ENCODE measurements at regions not wholly inside any gene's neighbourhood (a gene's known extent, or its start where the extent isn't known, plus 50 kb on each side); places are given as distances from the start of the nearest gene placed in this dataset.
"Not testable (repeated sequence)": the region's sequence is repeated elsewhere in the genome, so short reads cannot be mapped to it uniquely, and the experiment has no call there.

GRCh38 chr6:126888727-126889725, 229.4 kb upstream of the RSPO3 start:
- Histone ChIP-seq H3K4me3 (ENCODE audit: low read length) (no peak overlapping the region), H3K27ac (ENCODE audit: low read length) (no peak overlapping the region), H3K36me3 (ENCODE audit: control insufficient read depth, insufficient read depth, low read length) (no peaks in the 10 kb centered on the region), H3K27me3 (ENCODE audit: control insufficient read depth, insufficient read depth, low read length) (no peaks in the 10 kb centered on the region), H3K4me1 (ENCODE audit: control insufficient read depth, insufficient read depth, low read length) (no peaks in the 10 kb centered on the region), H3K9me3 (ENCODE audit: control insufficient read depth, low read depth, low read length) (no peaks in the 10 kb centered on the region)
- 100% methylated on average over 1 of the region's 5 CpGs for WGBS (ENCODE audit: insufficient coverage, low lambda C conversion rate)
- DNase-seq: no peak

- no peak overlapping the region for H3K4me3 ChIP-seq (ENCODE audit: low read length)
- no peak overlapping the region for H3K27ac ChIP-seq (ENCODE audit: low read length)
- no peaks in the 10 kb centered on the region for H3K36me3 ChIP-seq (ENCODE audit: control insufficient read depth, insufficient read depth, low read length)
- no peaks in the 10 kb centered on the region for H3K27me3 ChIP-seq (ENCODE audit: control insufficient read depth, insufficient read depth, low read length)
- no peak for DNase-seq
- H3K4me1 ChIP-seq (ENCODE audit: control insufficient read depth, insufficient read depth, low read length): no peaks in the 10 kb centered on the region
- no peaks in the 10 kb centered on the region for H3K9me3 ChIP-seq (ENCODE audit: control insufficient read depth, low read depth, low read length)
- no CpG with 5 or more reads among the region's 2 CpGs for WGBS (ENCODE audit: insufficient coverage, low lambda C conversion rate)
Measured at GRCh38 chr6:126890055-126890454, 228.4 kb upstream of the RSPO3 start.

GRCh38 chr6:126891158-126891557, 227.3 kb upstream of the RSPO3 start:
- no peak for DNase-seq
- Histone ChIP-seq H3K36me3 (ENCODE audit: control insufficient read depth, insufficient read depth, low read length) (no peaks in the 10 kb centered on the region), H3K27ac (ENCODE audit: low read length) (no peak overlapping the region), H3K9me3 (ENCODE audit: control insufficient read depth, low read depth, low read length) (no peaks in the 10 kb centered on the region), H3K27me3 (ENCODE audit: control insufficient read depth, insufficient read depth, low read length) (no peaks in the 10 kb centered on the region), H3K4me1 (ENCODE audit: control insufficient read depth, insufficient read depth, low read length) (no peaks in the 10 kb centered on the region), H3K4me3 (ENCODE audit: low read length) (no peak overlapping the region)
- WGBS (ENCODE audit: insufficient coverage, low lambda C conversion rate): no CpG with 5 or more reads among the region's 1 CpG

GRCh38 chr6:126892869-126893268, 225.6 kb upstream of the RSPO3 start:
- WGBS (ENCODE audit: insufficient coverage, low lambda C conversion rate): no CpG with 5 or more reads among the region's 5 CpGs
- H3K4me1 ChIP-seq (ENCODE audit: control insufficient read depth, insufficient read depth, low read length); H3K36me3 ChIP-seq (ENCODE audit: control insufficient read depth, insufficient read depth, low read length); H3K27me3 ChIP-seq (ENCODE audit: control insufficient read depth, insufficient read depth, low read length); H3K27ac ChIP-seq (ENCODE audit: low read length); DNase-seq; H3K4me3 ChIP-seq (ENCODE audit: low read length); H3K9me3 ChIP-seq (ENCODE audit: control insufficient read depth, low read depth, low read length): not testable (repeated sequence)

- DNase-seq: no peak
- Histone ChIP-seq H3K9me3 (ENCODE audit: control insufficient read depth, low read depth, low read length) (no peaks in the 10 kb centered on the region), H3K4me3 (ENCODE audit: low read length) (no peak overlapping the region), H3K27me3 (ENCODE audit: control insufficient read depth, insufficient read depth, low read length) (no peaks in the 10 kb centered on the region), H3K4me1 (ENCODE audit: control insufficient read depth, insufficient read depth, low read length) (no peaks in the 10 kb centered on the region), H3K36me3 (ENCODE audit: control insufficient read depth, insufficient read depth, low read length) (no peaks in the 10 kb centered on the region), H3K27ac (ENCODE audit: low read length) (no peak overlapping the region)
- WGBS (ENCODE audit: insufficient coverage, low lambda C conversion rate): no CpG with 5 or more reads among the region's 4 CpGs
Measured at GRCh38 chr6:126897758-126898157, 220.7 kb upstream of the RSPO3 start.

- 100% methylated on average over 1 of the region's 1 CpG for WGBS (ENCODE audit: insufficient coverage, low lambda C conversion rate)
- Histone ChIP-seq H3K27me3 (ENCODE audit: control insufficient read depth, insufficient read depth, low read length) (no peaks in the 10 kb centered on the region), H3K4me1 (ENCODE audit: control insufficient read depth, insufficient read depth, low read length) (no peaks in the 10 kb centered on the region), H3K27ac (ENCODE audit: low read length) (no peak overlapping the region), H3K36me3 (ENCODE audit: control insufficient read depth, insufficient read depth, low read length) (no peaks in the 10 kb centered on the region), H3K4me3 (ENCODE audit: low read length) (no peak overlapping the region), H3K9me3 (ENCODE audit: control insufficient read depth, low read depth, low read length) (no peaks in the 10 kb centered on the region)
- no peak for DNase-seq
Measured at GRCh38 chr6:126904176-126904575, 214.3 kb upstream of the RSPO3 start.

GRCh38 chr6:126905917-126906316, 212.6 kb upstream of the RSPO3 start:
- 46% methylated on average over 2 of the region's 4 CpGs for whole genome bisulfite sequencing (ENCODE audit: insufficient coverage, low lambda C conversion rate)
- no peaks in the 10 kb centered on the region for H3K9me3 ChIP-seq (ENCODE audit: control insufficient read depth, low read depth, low read length)
- H3K36me3 ChIP-seq (ENCODE audit: control insufficient read depth, insufficient read depth, low read length): no peaks in the 10 kb centered on the region
- no peaks in the 10 kb centered on the region for H3K4me1 ChIP-seq (ENCODE audit: control insufficient read depth, insufficient read depth, low read length)
- H3K4me3 ChIP-seq (ENCODE audit: low read length): no peak overlapping the region
- no peaks in the 10 kb centered on the region for H3K27me3 ChIP-seq (ENCODE audit: control insufficient read depth, insufficient read depth, low read length)
- no peak for DNase-seq
- no peak overlapping the region for H3K27ac ChIP-seq (ENCODE audit: low read length)

- H3K9me3 ChIP-seq (ENCODE audit: control insufficient read depth, low read depth, low read length): no peaks in the 10 kb centered on the region
- H3K27ac ChIP-seq (ENCODE audit: low read length): no peak overlapping the region
- no peak overlapping the region for H3K4me3 ChIP-seq (ENCODE audit: low read length)
- no peaks in the 10 kb centered on the region for H3K4me1 ChIP-seq (ENCODE audit: control insufficient read depth, insufficient read depth, low read length)
- no peaks in the 10 kb centered on the region for H3K36me3 ChIP-seq (ENCODE audit: control insufficient read depth, insufficient read depth, low read length)
- DNase-seq: no peak
- H3K27me3 ChIP-seq (ENCODE audit: control insufficient read depth, insufficient read depth, low read length): no peaks in the 10 kb centered on the region
- WGBS (ENCODE audit: insufficient coverage, low lambda C conversion rate): 17% methylated on average over 1 of the region's 1 CpG
Measured at GRCh38 chr6:126907312-126907711, 211.2 kb upstream of the RSPO3 start.

GRCh38 chr6:126907996-126908395, 210.5 kb upstream of the RSPO3 start:
- H3K9me3 ChIP-seq (ENCODE audit: control insufficient read depth, low read depth, low read length): no peaks in the 10 kb centered on the region
- H3K27ac ChIP-seq (ENCODE audit: low read length): no peak overlapping the region
- WGBS (ENCODE audit: insufficient coverage, low lambda C conversion rate): 27% methylated on average over 2 of the region's 5 CpGs

GRCh38 chr6:126909493-126909892, 209.0 kb upstream of the RSPO3 start:
- Histone ChIP-seq H3K36me3 (ENCODE audit: control insufficient read depth, insufficient read depth, low read length) (no peaks in the 10 kb centered on the region), H3K27ac (ENCODE audit: low read length) (no peak overlapping the region), H3K27me3 (ENCODE audit: control insufficient read depth, insufficient read depth, low read length) (no peaks in the 10 kb centered on the region), H3K4me3 (ENCODE audit: low read length) (no peak overlapping the region), H3K4me1 (ENCODE audit: control insufficient read depth, insufficient read depth, low read length) (no peaks in the 10 kb centered on the region), H3K9me3 (ENCODE audit: control insufficient read depth, low read depth, low read length) (no peaks in the 10 kb centered on the region)
- no peak for DNase-seq
- 50% methylated on average over 1 of the region's 3 CpGs for WGBS (ENCODE audit: insufficient coverage, low lambda C conversion rate)

More at GRCh38 chr6:126907996-126908395, 210.5 kb upstream of the RSPO3 start:
- Histone ChIP-seq H3K4me3 (ENCODE audit: low read length) (no peak overlapping the region), H3K4me1 (ENCODE audit: control insufficient read depth, insufficient read depth, low read length) (no peaks in the 10 kb centered on the region), H3K27me3 (ENCODE audit: control insufficient read depth, insufficient read depth, low read length) (no peaks in the 10 kb centered on the region), H3K36me3 (ENCODE audit: control insufficient read depth, insufficient read depth, low read length) (no peaks in the 10 kb centered on the region)
- no peak for DNase-seq

- Histone ChIP-seq H3K27ac (ENCODE audit: low read length) (no peak overlapping the region), H3K4me3 (ENCODE audit: low read length) (no peak overlapping the region), H3K4me1 (ENCODE audit: control insufficient read depth, insufficient read depth, low read length) (no peaks in the 10 kb centered on the region), H3K27me3 (ENCODE audit: control insufficient read depth, insufficient read depth, low read length) (no peaks in the 10 kb centered on the region), H3K9me3 (ENCODE audit: control insufficient read depth, low read depth, low read length) (no peaks in the 10 kb centered on the region), H3K36me3 (ENCODE audit: control insufficient read depth, insufficient read depth, low read length) (no peaks in the 10 kb centered on the region)
- 57% methylated on average over 1 of the region's 1 CpG for WGBS (ENCODE audit: insufficient coverage, low lambda C conversion rate)
- DNase-seq: no peak
Measured at GRCh38 chr6:126913651-126914050, 204.8 kb upstream of the RSPO3 start.

All from large intestine (tissue), 3 donors.